Activated CD4-positive, alpha-beta T cell treated with anti-CD3 and anti-CD28 coated beads, Interleukin-2, Interleukin-6, amounts not matched to agents 100 ng/mL and 50 ng/mL, durations not matched to agents 16 hours and 8 hours (primary cell): ENCODE measurements at regions not wholly inside any gene's neighbourhood (a gene's known extent, or its start where the extent isn't known, plus 50 kb on each side); places are given as distances from the start of the nearest gene placed in this dataset.
"Not testable (repeated sequence)": the region's sequence is repeated elsewhere in the genome, so short reads cannot be mapped to it uniquely, and the experiment has no call there.

Experiments
- DNase-seq: peaks from one replicate; pipeline ENCODE4 v3.0.0-alpha.2; 2020

- DNase-seq: no peak
Observed at GRCh38 chr1:115531631-115532264, 110.0 kb upstream of the VANGL1 start.

GRCh38 chr1:115530407-115530806 lies 111.4 kb upstream of the VANGL1 start:
- no peak for DNase-seq

- no peak for DNase-seq
Observed at GRCh38 chr1:115529216-115529897, 112.4 kb upstream of the VANGL1 start.

DNA sequence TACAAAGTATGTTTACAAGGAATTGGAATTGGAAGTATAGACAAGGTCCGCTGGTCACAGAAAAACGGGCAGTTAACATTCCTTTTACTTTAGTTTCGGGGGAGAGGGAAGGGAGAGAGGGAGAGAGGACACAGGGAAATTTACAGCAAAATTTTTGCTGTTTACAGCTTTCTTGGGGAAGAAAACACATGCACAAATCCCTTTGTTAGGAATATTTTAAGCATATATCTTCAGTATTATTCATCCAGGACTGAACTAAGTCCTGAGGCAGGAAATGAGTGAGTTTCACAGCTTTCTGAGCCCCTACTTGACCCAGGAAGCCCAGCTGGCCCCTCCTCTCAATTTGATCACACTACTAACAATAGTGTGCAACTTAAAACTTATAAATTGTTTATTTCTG lies 113.4 kb upstream of the VANGL1 start:
- DNase-seq: not testable (repeated sequence)

- DNase-seq: no peak
Observed at GRCh38 chr1:115527746-115528145, 114.0 kb upstream of the VANGL1 start.

DNA sequence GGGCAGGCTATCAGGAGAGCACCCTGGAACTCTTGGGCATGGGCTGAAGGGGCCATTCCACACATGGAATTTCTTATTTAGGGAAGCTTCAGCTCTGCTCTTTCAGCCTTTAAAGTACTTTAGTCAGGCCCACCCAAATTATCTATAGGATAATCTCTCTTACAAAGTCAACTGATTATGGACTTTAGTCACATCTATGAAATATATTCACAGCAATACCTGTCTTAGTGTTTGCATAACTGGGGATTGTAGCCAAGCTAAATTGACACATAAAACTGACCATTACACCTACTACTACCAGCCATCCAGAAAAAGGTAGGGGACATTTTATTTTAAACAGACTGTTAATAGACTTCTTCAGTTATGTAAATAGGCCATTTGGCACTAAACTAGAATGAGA lies 114.9 kb upstream of the VANGL1 start:
- no peak for DNase-seq

DNA sequence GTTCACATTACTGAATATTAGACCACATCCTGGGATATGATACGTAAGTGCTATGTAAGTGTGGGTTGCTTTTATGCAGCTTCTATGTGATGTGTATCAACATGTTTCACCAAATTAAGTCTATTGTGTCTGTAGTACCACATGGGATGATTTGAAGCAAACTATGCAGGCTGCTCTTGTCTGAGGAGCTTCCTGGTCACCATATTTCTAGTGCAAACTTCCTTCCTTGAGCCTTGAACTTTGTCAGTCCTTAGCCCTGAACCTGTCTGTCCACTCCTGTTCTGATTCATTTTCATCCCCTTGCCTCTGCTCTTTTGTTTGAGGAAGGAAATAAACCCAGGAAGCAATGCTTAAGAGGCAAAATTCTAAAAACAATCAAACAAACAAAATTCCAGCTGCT lies 117.5 kb upstream of the VANGL1 start:
- DNase-seq: no peak

DNA sequence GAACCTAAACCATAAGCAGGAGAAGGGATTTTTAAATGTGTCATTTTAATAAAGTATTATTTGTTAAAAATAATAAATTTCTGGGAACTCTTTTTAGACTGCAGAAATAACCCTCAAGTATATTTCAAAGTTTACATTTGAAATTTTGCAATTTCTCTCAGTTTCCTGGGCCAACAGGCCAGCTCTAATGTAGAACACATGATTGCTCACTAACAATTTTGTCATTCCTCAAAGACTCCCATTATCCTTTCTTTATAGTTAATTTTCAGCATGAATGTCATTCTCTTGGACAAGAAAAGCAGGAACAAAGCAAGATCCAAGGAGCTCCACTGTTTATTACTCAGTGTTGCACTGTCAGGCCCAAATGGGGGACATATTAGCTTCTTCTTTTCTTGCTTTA lies 119.4 kb upstream of the VANGL1 start:
- DNase-seq: no peak

DNA sequence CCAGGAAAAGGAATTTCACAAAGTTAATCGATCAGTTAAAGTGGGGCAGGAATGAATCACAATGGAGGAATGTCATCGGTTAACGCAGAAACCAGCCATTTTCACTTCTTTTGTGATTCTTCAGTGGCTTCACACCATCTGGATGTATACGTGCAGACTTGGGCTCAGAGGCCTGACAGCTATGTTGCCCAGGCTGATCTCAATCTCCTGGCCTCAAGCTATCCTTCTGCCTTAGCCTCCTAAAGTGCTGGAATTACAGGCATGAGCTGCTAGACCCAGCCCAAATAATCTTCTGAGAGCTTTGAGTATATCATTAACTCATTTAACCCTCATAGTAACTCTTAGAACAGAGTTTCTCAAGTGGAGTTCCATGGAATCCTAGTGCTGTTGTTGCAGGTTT lies 126.5 kb upstream of the VANGL1 start:
- no peak for DNase-seq

DNA sequence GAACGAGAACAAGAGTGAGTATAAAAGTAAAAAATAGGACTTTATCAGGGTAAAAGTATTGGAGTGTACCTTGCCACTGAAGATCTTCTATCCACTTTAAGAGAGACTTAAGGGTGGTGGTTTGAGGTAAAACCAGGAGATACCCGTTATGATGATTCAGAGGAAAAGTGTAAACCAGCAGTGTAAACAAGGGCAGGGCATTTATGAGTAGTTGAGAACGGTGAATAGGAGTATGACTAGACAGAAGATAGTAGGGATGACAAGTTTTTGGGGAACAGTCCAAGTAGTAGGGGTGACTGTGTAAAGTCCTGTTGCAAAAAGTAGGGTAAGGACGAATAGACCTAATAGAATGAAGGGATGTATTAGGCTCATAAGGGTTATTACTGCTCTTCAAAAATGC lies 131.5 kb upstream of the VANGL1 start:
- DNase-seq: not testable (repeated sequence)

DNA sequence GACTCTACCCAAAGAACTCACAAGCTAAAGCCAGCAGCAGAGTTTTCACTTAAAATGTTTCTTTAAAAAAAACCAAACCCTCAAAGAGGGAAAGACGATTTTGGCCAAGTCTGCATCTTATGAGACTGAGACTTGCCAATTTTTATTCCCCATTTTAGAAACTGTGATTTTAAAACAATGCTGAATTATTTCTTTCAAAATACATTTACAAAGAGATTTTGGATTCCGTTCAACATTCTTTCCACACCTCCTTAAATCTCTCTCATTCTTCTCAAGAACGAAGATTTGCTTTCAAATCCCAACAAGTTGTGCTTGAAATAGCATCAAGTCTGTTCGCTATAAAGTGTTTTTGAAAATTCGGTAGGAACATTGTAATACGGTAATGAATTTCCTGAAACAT lies 133.9 kb upstream of the VANGL1 start:
- DNase-seq: no peak

DNA sequence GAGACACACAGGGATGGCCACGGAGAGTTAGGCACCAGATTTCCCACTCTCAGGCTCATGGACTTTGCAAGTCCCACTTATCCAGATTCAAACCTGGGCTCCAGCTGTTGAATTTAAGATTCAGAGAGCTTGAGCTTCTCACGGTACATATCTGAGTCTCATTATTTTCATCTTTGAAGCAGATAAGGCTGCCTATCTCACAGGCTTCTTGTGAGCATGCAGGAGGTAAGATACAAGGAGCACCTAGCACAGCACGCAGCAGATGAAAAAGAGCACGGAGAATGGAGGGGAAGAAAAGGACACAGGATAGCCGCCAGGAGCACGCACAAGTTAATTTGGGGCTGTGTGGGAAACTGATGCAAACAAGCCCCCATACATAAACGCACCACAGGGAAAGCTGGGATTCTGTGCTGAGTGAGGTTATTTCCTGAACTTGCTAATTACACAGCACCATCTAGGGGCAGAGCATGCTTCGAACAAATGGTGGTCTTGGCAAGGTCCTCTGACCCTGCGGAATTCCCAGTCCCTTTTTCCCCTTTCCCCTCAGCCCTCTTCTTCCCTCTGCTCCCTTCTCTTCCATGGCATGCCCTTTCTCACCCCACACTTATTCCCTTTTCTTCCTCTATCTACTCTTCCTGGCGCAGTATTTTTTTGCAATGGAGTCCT lies 134.7 kb upstream of the VANGL1 start:
- no peak for DNase-seq

- DNase-seq: no peak
Observed at GRCh38 chr1:115506518-115506917, 135.3 kb upstream of the VANGL1 start.

DNA sequence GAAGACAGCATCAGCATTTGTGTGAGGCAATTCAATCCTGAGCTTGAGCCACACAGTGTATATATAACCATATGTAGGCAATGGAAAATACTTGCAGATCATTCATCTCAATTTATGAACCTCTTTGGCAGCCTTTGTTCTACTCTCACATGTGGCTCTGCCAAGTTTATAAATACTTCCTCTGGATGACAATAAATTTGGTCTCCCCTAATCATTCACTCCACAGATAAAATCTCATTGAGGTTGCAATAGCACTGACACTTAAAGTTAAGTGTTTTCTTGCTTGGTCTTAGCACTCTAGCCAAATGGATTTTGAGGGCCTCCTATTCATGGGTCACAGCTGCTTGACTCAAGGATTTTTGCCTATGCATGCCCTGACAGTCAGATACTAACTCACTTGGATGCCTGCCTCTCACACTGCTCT lies 136.6 kb upstream of the VANGL1 start:
- no peak for DNase-seq

DNA sequence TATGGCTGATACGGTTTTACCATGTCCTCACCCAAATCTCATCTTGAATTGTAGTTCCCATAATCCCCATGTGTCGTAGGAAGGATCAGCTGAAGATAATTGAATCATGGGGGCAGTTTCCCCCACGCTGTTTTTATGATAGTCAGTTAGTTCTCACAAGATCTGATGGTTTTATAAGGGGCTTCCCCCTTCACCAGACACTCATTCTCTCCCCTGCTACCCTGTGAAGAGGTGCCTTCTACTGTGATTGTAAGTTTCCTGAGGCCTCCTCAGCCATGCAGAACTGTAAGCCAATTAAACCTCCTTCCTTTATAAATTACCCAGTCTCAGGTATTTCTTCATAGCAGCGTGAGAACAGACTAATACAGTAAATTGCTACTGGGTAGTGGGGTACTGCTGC lies 139.6 kb upstream of the VANGL1 start:
- DNase-seq: not testable (repeated sequence)

- DNase-seq: no peak
Observed at GRCh38 chr1:115501476-115501875, 140.3 kb upstream of the VANGL1 start.

DNA sequence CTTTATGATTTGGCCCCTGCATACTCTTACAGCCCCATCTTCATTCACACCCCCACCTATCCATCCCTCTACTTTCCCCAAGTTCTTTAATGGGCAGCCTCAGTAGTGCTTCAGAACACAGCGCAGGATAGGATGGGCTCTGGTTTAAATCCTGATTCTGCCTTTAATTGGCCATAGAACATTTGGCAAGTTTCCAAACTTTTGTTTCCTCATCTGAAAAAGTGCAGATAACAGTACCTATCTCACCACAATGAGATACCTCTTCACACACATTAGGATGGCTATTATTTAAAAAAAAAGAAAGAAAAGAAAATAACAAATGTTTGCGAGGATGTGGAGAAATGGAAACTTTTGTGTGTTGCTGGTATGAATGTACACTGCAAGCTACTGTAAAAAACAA lies 142.5 kb upstream of the VANGL1 start:
- no peak for DNase-seq

DNA sequence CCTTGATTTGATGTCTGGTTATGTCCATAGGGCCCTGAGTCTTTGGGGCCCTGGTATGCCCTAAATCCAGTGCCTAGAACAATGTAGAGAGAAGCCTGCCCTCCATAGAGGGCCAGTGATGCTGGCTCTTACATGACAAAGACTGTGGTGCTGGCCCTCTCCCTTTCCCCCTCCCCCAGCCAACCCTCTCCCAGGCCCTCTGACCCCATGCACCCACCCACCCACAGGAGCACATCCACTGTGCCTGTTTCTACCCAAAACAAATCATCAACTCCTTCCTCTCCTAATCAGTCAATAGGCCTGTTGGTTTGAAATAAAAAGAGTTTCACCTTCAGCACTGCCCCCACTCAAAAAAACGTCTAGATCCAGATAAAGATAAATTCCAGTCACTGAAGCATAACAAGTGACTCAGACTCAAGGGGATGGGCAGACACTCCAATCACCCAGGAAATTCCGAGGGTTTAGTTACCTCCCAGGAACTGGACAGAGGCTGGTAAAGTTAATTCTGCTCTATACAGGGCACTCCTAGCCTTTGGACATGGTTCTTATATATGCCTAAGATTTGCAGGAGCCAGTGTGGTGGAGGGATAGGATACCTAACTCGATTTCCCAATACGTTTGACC lies 144.8 kb upstream of the VANGL1 start:
- no peak for DNase-seq

GRCh38 chr1:115495625-115496024 lies 146.1 kb upstream of the VANGL1 start:
- DNase-seq: no peak

GRCh38 chr1:115495111-115495510 lies 146.7 kb upstream of the VANGL1 start:
- no peak for DNase-seq

DNA sequence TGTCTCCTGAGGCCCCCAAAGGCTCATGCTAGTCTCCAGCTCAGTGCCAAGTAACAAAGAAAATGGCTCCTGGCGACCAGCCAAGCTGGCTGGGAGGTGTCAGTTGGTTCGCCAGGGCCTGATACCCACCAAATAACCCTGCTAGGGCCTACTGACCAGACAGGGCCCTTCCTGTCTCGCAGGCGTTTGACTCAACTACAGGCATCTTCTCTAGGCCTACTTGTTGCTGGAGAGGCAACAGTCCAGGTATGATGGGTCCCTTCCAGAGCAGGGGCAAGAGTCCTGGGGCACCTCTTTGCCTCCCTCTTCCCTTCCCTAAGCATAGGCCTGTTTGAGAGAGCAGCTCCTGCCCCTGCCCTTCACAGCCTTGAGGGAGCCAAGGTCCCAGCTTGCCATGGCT lies 147.9 kb upstream of the VANGL1 start:
- DNase-seq: no peak

- no peak for DNase-seq
Observed at GRCh38 chr1:115492880-115493279, 148.9 kb upstream of the VANGL1 start.

DNA sequence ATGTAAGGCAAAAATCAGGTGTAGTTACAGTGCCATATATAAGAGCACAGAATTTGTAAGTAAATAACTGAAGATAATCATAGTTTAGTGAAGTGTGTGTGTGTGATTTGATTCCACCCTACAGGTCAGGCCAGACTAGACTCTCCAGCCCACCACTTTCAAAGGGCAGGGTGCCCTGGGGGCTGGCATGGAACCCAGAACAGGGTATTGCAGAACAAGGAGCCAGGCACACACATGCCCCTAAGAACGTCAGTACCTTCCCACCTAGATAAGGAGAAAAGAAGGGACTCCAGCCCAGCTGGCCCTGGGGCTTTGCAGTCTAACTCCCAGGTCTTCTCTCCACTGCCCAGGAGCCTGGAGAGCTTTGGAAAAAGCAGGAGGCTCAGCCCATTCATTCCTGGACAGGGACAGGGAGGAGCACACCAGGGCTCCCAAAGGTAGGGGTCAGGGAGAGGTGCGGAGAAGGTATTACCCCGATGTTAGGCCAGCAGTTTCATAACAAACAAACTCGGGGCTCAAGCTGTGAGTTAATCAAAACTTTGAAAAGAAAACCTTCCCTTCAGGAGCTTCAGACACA lies 149.7 kb upstream of the VANGL1 start:
- DNase-seq: no peak
